ENCODE measurements at regions not wholly inside any gene's neighbourhood (a gene's known extent, or its start where the extent isn't known, plus 50 kb on each side); places are given as distances from the start of the nearest gene placed in this dataset.

GRCh38 chr12:14068961-14069360, 87.6 kb upstream of the GRIN2B start:
- dilution Hi-C loops (cut with MboI; ENCODE audit: extremely low pct_ligation_motif_present, low sequenced_read_pairs) = no loop called here
- TF ChIP-seq EZH2 (IDR thresholded peaks at IDR 0.05; ENCODE audit: low read length) (no peak), CTCF (optimal IDR thresholded peaks at IDR 0.05 in 1 of 3, IDR thresholded peaks at IDR 0.05 in 1 of 3, conservative IDR thresholded peaks at IDR 0.05 in 1 of 3; ENCODE audit: extremely low read depth in 1 of 3, insufficient read depth in 2 of 3, low read length in 3 of 3) (no peak)
- H3K9me3 ChIP-seq (ENCODE audit: control insufficient read depth, low read depth, low read length) = no peaks in the 10 kb centered on the region

GRCh38 chr12:14071833-14072232, 90.4 kb upstream of the GRIN2B start:
- TF ChIP-seq CTCF (optimal IDR thresholded peaks at IDR 0.05 in 1 of 3, IDR thresholded peaks at IDR 0.05 in 1 of 3, conservative IDR thresholded peaks at IDR 0.05 in 1 of 3; ENCODE audit: extremely low read depth in 1 of 3, insufficient read depth in 2 of 3, low read length in 3 of 3) (no peak), EZH2 (IDR thresholded peaks at IDR 0.05; ENCODE audit: low read length) (no peak)
- dilution Hi-C loops (cut with MboI; ENCODE audit: extremely low pct_ligation_motif_present, low sequenced_read_pairs) = no loop called here
- no peak overlapping the region for H3K4me3 ChIP-seq (ENCODE audit: control insufficient read depth in 2 of 3, extremely low read depth in 1 of 3, insufficient read depth in 2 of 3, low read depth in 1 of 3, low read length in 3 of 3)

More at GRCh38 chr12:14068961-14069360, 87.6 kb upstream of the GRIN2B start:
- H3K4me2 ChIP-seq (ENCODE audit: control insufficient read depth, extremely low read depth, insufficient read depth, low read depth, low read length) = no peak overlapping the region
- no peak for FAIRE-seq
- H3K4me3 ChIP-seq (ENCODE audit: control insufficient read depth in 2 of 3, extremely low read depth in 1 of 3, insufficient read depth in 2 of 3, low read depth in 1 of 3, low read length in 3 of 3) = no peak overlapping the region
- peaks cover 9% of the 10 kb centered on the region for H3K4me1 ChIP-seq (ENCODE audit: control insufficient read depth, extremely low read depth, insufficient read depth, low read length)
- no peak for DNase-seq (ENCODE audit: low read depth, low spot score)
- no peak overlapping the region for H3K9ac ChIP-seq (ENCODE audit: control insufficient read depth, extremely low read depth, insufficient read depth, low read length)
- H3K36me3 ChIP-seq (ENCODE audit: control insufficient read depth in 2 of 2, extremely low read depth in 1 of 2, insufficient read depth in 2 of 2, low read length in 2 of 2) = no peaks in the 10 kb centered on the region
- H4K20me1 ChIP-seq (ENCODE audit: control insufficient read depth, extremely low read depth, insufficient read depth, low read length) = no peaks in the 10 kb centered on the region
- H3K9me1 ChIP-seq (ENCODE audit: control insufficient read depth, extremely low read depth, insufficient read depth, low read length) = no peaks in the 10 kb centered on the region
- no peaks in the 10 kb centered on the region for H3K27me3 ChIP-seq (ENCODE audit: control insufficient read depth, extremely low read depth, insufficient read depth, low read length)
- no peaks in the 10 kb centered on the region for H3K79me2 ChIP-seq (ENCODE audit: control insufficient read depth, insufficient read depth, low read length)
- no peak overlapping the region for H3K27ac ChIP-seq (ENCODE audit: control insufficient read depth, insufficient read depth, low read length)
- no peak overlapping the region for H2AFZ ChIP-seq (ENCODE audit: control insufficient read depth, low read length)

More at GRCh38 chr12:14071833-14072232, 90.4 kb upstream of the GRIN2B start:
- no peak overlapping the region for H3K9ac ChIP-seq (ENCODE audit: control insufficient read depth, extremely low read depth, insufficient read depth, low read length)
- no peaks in the 10 kb centered on the region for H3K9me1 ChIP-seq (ENCODE audit: control insufficient read depth, extremely low read depth, insufficient read depth, low read length)
- no peak for FAIRE-seq
- H3K4me2 ChIP-seq (ENCODE audit: control insufficient read depth, extremely low read depth, insufficient read depth, low read depth, low read length) = no peak overlapping the region
- no peak for DNase-seq (ENCODE audit: low read depth, low spot score)
- no peak overlapping the region for H2AFZ ChIP-seq (ENCODE audit: control insufficient read depth, low read length)
- no peaks in the 10 kb centered on the region for H3K4me1 ChIP-seq (ENCODE audit: control insufficient read depth, extremely low read depth, insufficient read depth, low read length)
- no peaks in the 10 kb centered on the region for H3K9me3 ChIP-seq (ENCODE audit: control insufficient read depth, low read depth, low read length)
- H3K27me3 ChIP-seq (ENCODE audit: control insufficient read depth, extremely low read depth, insufficient read depth, low read length) = no peaks in the 10 kb centered on the region
- no peaks in the 10 kb centered on the region for H3K36me3 ChIP-seq (ENCODE audit: control insufficient read depth in 2 of 2, extremely low read depth in 1 of 2, insufficient read depth in 2 of 2, low read length in 2 of 2)
- H3K79me2 ChIP-seq (ENCODE audit: control insufficient read depth, insufficient read depth, low read length) = no peaks in the 10 kb centered on the region
- H3K27ac ChIP-seq (ENCODE audit: control insufficient read depth, insufficient read depth, low read length) = no peak overlapping the region
- H4K20me1 ChIP-seq (ENCODE audit: control insufficient read depth, extremely low read depth, insufficient read depth, low read length) = no peaks in the 10 kb centered on the region
